Activated CD4-positive, CD25-positive, alpha-beta regulatory T cell treated with anti-CD3 and anti-CD28 coated beads, Interleukin-2, amount 50 U/mL, for 16 hours (primary cell): ENCODE measurements at regions not wholly inside any gene's neighbourhood (a gene's known extent, or its start where the extent isn't known, plus 50 kb on each side); places are given as distances from the start of the nearest gene placed in this dataset.

Source experiments
- DNase-seq: peaks from one replicate; pipeline ENCODE4 v3.0.0-alpha.2; 2020; ENCODE audit warnings: low read depth, low spot score

DNA sequence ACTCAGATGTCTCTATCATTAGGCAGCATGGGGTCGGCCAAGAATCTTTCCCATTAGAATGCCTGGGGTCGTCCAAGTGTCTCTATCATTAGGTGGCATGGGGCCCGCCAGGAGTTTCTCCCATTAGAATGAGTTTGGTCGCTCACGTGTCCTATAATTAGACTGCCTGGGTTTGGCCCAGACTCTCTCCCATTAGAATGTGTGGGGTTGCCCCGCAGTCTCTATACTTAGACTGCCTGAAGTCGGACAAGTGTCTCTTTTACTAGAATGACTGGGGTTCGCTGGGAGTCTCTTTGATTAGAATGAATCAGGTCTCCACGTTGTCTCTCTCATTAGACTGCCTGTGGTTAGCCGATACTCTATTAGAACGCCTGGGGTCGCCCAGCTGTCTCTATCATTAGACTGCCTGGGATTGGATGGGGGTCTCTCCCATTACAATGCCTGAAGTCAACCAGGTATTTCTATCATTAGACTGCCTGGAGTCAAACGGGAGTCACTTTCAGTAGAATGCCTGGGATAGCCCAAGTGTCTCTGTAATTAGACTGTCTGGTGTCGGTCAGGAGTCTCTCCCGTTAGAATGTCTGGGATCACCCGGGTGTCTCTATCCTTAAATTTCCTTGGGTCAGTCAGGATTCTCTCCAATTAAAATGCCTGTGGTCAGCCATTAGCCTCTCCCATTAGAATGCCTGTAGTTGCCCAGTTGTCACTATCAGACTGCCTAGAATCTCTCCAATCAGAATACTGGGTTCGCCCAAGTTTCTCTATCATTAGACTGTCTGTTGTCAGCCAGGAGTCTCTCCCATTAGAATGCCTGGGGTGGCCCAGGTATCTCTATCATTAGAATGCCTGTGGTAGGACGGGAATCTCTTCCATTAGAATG, 1454.1 kb downstream of the UQCRFS1 start:
- no peak for DNase-seq

DNA sequence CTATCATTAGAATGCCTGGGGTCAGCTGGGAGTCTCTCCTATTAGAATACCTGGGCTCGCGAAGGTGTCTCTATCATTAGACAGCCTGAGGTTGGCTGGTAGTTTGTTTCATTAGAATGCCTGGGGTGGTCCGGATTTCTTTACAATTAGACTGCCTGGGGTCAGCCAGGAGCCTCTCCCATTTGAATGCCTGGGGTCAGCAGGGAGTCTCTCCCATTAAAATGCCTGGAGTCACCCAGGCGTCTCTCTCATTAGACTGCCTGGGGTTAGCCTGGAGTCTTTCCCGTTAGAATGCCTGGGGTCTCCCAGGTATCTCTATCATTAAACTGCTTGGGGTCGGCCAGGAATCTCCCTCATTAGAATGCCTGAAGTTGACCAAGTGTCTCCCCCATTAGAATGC, 1458.3 kb downstream of the UQCRFS1 start:
- DNase-seq = no peak

DNA sequence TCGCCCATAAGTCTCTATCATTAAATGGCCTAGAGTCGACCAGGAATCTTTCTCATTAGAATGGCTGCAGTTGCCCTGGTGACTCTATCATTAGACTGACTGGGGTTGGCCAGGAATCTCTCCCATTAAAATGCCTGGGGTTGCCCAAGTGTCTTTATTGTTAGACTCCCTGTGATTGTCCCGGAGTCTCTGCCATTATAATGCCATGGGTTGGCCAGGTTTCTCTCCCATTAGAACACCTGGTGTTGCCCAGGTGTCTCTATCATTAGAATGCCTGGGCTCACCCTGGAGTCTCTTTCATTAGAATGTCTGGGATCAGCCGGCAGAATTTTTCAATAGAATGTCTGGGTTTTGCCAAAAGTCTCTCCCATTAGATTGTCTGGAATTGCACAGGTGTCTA, 1459.3 kb downstream of the UQCRFS1 start:
- no peak for DNase-seq

DNA sequence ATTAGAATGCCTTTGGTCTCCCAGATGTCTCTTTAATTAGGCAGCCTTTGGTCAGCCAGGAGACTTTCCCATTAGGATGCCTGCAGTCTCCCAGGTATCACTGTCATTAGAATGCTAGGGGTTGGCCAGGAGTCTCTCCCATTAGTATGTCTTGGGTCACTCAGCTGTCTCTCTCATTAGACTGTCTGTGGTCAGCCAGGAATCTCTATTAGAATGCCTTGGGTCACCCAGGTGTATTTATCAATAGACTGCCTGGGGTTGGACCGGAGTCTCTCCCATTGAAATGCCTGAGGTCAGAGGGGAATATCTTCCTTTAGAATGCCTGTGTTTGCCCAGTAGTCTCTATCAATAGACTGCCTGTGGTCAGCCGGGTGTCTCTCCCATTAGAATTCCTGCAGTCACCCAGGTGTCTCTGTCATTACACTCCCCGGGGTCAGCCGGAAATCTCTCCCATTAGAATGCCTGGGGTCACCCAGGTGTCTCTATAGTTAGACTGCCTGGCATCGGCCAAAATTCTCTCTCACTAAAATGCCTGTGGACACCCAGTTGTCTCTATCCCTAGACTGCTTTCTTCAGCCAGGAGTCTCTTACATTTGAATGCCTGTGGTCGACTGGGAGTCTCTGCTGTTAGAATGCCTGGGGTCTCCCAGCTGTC, 1460.3 kb downstream of the UQCRFS1 start:
- DNase-seq = no peak

DNA sequence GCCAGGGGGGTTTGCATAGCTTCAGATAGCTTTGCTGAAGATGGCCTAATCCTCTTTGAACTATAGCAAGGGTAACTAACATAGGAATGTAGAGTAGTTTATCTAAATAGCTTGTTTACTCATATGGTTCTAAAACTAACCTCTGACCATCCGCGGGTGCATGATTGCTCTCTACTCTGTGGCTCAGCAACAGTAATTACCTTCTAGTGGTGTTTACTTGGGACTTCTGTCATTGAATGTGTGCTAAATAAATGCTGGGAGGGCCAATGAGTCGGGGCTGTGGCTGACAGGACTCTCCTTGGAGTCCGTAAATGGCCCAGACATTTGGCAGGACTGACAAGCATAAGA, 1461.9 kb downstream of the UQCRFS1 start:
- no peak for DNase-seq

DNA sequence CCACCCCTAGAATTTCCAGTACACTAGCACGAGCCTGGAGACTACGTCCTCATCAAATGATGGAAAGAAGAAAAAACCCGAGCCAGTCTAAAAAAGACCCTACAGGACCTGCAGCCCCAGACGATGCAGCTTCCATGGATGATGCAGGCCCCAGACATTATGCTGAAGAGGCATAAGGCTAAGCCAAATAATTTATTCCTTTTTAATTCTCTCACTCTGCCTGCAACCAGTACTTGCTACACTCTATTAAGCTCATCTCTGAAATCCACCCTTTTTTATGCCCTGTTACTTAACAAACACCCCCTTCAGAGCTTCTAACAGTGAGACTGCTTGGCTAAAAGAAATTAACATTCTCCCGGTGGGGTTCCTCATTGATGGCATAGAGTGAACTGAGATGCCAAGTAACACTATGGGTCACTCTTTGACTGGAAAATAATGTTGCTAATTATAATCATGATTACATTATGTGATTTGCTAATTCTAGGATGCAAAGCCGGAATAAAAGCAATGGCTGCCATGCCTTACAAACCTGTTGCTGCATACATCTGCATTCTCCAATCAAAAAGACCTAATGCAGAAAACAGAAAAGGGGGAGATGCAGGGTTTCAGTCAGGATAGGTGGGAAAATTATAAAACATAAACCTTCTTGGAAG, 1462.4 kb downstream of the UQCRFS1 start:
- DNase-seq = no peak

DNA sequence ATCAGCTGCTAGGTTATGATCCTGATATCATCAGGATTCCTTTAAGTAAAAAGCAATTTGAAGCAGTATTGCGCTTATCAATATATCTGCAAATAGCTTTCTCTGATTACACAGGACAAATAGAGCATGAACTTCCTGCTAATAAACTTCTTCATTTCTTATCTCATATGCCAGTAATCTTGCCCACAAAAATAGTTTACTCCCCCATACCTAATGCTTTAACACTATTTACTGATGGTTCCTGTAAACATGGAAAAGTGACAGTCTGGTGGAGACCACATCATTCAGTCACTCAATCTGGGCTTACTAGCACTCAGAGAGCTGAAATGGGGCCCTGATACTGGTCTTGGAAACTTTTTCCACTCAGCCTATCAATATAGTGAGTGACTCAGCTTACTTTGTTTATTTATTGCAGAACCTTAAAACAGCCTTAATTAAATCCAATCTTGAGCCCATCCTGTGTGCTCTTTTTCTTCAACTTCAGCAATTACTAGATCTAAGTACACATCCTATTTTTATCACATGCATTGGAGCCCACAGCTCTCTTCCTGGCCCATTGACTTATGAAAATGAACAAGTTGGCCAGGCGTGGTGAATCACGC, 1464.3 kb downstream of the UQCRFS1 start:
- DNase-seq = no peak

DNA sequence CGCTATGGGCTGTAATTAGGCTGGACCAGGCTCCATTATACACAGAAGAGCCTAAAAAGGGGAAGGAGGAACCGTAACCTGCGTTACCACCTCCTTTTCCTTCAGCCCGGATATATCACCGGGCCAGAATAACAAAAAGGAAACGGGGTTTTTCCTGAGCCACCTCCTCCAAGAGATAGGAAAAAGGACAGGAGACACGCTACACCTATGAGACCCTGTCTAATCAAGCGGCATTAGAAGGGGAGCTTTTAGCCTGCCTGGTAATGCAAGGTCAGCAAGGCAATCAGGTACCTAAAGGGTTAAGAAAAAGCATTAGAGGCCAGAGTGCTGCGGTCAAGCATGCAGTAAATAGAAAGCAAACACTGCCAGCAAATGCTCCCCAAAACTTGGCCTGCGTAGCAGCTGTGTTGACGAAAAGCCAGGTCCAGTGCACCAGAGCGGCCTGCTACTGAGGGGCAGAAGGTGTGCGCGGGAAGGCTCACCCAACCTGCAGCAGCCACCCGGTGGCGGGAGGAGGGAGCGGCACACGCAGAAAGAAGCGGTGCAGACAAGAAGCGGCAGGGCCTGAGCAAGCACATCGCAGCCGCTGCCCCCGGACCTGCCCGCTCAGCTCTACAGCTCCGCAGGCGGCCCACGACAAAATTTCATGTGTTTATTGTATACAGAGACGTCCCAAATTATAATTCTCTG, 1466.1 kb downstream of the UQCRFS1 start:
- DNase-seq = no peak

DNA sequence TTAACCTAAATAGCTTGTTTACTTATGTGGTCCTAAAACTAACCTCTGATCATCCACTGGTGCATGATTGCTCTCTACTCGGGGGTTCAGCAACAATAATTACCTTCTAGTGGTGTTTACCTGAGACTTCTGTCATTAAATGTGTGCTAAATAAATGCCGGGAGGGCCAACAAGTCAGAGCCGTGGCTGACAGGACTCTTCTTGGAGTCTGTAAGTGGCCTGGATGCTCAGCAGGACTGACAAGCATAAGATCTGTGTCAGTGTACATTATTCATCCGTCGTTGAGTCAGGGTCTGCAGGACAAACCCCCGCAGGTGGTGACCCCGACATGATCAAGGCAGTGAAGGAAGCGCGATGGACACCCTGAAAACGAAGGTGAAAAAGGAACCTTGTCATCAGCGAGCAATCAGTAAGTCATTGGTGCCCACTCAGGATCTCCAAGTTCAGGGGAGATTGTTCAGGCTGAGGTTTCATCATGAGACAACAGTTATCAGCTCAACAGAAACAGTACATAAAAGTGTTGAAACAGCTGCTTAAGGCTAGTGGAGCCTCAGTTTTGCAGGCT, 1466.9 kb downstream of the UQCRFS1 start:
- DNase-seq = no peak

DNA sequence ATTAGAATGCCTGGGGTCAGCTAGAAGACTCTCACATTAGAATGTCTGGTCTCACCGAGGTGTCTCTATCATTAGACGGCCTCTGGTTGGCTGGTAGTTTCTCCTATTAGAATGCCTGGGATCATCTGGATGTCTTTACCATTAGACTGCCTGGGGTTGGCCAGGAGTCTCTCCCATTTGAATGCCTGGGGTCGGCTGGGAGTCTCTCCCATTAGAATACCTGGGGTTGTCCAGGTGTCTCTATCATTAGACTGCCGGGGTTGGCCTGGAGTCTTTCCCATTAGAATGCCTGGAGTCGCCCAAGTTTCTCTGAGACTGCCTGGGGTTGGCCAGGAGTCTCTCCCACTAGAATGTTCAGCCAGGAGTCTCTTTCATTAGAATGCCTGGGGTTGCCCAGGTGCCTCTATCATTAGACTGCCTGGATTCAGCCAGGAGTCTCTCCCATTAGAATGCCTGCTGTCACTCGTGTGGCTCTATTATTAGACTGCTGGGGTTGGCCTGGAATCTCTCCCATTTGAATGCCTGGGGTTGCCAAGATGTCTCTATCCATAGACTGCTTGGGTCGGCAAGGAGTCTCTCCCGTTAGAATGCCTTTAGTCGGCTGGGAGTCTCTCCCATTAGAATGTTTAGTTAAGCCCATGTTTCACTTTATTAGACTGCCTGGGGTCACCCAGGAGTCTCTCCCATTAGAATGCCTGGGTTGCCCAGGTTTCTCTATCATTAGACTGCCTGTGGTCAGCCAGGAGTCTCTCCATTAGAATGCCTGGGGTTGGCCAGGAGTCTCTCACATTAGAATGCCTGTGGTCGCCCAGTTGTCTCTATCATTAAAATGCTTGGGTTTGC, 1467.8 kb downstream of the UQCRFS1 start:
- no peak for DNase-seq

DNA sequence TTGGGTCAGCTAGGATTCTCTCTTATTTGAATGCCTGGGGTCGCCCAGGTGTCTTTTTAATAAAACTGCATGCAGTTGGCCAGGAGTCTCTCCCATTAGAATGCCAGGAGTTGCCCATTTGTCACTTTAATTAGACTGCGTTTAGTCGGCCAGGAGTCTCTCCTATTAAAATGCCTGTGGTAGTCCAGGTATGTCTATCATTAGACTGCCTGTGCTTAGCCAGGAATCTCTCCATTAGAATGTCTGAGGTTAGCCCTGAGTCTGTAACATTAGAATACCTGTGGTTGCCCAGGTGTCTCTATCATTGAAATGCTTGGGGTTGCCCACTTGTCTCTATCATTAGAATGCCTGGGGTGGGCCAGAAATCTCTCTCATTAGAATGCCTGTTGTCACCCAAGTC, 1470.9 kb downstream of the UQCRFS1 start:
- no peak for DNase-seq

DNA sequence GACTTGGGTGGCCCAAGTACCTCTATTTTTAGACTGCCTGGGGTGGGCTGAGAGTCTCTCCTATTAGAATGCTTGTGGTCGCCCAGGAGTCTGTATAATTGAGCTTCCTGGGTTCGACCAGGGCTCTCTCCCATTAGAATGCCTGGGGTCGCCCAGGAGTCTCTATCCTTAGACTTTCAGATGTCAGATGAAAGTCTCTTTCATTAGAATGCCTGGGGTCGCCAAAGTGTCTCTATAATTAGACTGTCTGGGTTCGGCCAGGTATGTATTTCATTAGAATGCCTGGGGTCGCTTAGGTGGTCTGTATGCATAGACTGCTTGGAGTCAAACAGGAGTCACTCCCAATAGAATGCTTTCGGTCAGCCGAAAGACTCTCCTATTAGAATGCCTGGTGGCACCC, 1471.7 kb downstream of the UQCRFS1 start:
- DNase-seq = no peak

DNA sequence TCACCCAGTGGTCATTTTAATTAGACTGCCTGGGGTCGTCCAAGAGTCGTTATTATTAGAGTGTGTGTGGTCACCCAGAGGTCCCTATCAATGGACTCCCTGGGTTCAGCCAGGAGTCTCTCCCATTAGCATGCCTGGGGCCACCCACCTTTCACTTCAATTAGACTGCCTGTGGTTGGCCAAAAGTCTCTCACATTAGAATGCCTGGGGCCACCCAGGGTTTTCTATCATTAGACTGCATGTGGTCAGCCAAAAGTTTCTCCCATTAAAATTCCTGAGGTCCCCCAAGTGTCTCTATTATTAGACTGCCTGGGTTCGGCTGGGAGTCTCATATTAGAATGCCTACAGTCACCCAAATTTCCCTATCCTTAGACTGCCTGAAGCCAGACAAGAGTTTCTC, 1472.6 kb downstream of the UQCRFS1 start:
- DNase-seq = no peak

DNA sequence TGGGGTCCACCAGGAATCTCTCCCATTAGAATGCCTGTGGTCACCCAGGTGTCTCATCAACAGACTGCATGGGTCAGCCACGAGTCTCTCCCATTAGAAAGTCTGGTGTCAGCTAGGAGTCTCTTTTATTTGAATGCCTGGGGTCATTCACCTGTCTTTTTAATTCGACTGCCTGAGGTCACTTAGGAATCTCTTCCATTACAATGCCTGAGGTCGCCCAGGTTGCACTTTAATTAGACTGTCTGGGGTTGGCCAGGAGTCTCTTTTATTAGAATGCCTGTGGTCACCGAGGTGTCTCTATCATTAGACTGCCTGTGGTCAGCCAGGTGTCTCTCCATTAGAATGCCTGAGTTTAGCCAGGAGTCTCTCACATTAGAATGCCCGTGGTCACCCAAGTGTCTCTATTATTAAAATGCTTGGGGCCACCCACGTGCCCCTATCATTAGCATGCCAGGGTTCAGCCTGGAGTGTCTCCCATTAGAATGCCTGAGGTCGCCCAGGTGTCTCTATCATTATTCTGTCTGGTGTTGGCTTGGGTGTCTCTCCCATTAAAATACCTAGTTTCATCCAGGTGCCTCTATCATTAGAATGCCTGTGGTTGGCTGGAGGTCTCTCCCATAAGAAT, 1474.3 kb downstream of the UQCRFS1 start:
- DNase-seq = no peak

DNA sequence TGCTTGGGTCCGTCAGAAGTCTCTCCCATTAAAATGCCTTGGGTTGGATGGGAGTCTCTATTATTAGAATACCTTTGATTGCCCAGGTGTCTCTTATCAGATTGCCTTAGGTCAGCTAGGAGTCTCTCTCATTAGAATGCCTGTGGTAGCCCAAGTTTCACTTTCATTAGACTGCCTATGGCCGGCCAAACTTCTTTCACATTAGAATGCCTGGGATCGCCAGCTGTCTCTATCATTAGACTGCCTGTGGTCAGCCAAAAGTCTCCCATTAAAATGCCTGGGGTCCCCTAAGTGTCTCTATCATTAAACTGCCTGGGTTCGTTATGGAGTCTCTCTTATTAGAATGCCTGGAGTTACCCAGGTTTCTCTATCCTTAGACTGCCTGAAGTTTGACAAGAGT, 1476.7 kb downstream of the UQCRFS1 start:
- no peak for DNase-seq

DNA sequence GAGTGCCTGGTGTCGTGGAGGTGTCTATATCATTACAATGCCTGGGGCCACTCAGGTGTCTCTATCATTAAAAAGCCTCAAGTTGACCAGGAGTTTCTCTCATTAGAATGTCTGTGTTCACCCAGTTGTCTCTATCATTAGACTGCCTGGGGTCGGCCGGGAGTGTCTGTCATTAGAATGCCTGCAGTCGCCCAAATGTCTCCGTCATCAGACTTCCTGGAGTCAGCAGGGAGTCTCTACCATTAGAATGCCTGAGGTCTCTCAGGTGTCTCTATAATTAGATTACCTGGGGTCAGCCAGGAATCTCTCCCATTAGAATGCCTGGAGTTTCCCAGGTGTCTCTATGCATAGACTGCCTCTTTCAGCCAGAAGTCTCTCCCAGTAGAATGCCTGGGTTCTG, 1477.6 kb downstream of the UQCRFS1 start:
- DNase-seq = no peak

DNA sequence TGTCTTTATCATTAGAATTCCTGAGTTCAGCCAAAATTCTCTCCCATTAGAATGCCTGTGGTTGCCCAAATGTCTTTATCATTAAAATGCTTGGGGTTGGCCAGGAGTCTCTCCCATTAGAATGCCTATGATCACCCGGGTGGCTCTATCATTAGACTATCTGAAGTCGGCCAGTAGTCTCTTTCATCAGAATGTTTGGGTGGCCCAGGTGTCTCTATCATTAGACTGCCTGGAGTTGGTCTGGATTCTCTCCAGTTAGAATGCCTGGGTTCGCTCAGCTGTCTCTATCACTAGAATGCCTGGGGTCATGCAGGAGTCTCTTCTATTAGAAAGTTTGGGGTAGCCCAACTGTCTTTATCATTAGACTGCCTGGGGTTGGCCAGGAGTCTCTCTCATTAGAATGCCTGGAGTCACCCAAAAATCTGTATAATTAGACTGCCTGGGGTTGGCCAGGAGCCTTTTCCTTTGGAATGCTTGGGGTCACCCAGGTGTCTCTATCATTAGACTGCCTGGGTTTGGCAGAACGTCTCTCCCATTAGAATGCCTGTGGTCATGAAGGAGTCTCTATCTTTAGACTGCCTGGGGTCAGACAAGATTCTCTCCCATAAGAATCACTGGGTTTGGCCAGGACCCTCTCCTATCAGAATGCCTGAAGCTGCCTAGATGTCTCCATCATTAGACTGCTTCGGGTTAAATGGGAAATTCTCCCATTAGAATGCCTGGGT, 1478.3 kb downstream of the UQCRFS1 start:
- no peak for DNase-seq

DNA sequence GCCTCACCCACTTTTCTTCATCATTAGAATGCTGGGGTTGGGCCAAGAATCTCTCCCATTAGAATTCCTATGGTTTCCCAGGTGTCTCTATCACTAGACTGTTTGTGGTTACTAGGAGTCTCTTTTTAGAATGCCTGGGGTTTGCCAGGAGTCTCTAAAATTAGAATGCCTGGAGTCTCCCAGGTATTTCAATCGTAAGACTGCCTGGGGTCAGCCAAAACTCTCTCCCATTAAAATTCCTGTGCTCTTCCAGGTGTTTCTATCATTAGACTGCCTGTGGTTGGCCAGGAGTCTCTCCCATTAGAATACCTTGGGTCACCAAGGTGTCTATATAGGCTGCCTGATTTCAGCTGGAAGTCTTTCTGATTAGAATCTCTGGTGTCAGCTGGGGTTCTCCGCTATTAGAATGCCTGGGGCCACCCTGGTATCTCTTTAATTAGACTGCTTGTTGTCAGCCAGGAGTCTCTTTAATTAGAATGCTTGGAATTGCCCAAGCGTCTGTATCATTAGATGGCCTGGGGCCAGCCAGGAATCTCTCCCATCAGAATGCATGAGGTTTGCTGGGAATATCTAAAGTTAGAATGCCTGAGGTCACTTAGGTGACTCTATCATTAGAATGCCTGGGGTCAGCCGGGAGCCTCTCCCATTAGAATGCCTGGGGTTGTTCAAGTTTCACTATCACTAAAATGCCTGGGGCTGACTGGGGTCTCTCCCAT, 1479.2 kb downstream of the UQCRFS1 start:
- DNase-seq = no peak

DNA sequence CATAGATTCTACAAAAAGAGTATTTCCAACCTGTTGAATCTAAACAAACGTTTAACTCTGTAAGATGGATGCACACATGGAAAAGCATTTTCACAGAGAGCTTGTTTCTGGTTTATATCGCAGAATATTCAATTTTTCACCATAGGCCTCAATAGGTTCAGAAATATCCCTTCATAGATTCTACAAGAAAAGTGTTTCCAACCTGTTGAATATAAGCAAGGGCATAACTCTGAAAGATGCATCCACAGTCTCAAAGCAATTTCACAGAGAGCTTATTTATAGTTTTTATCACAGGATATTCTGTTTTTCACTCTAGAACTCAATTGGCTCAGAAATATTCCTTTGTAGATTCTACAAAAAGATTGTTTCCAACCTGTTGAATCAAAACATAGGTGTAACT, 1483.6 kb downstream of the UQCRFS1 start:
- DNase-seq = no peak
